CD4-positive, alpha-beta T cell treated with Interleukin-15 for 4 hours (primary cell): ENCODE measurements at regions not wholly inside any gene's neighbourhood (a gene's known extent, or its start where the extent isn't known, plus 50 kb on each side); places are given as distances from the start of the nearest gene placed in this dataset.
"Not testable (repeated sequence)": the region's sequence is repeated elsewhere in the genome, so short reads cannot be mapped to it uniquely, and the experiment has no call there.

Experiments
- DNase-seq: peaks from one replicate; pipeline ENCODE4 v3.0.0-alpha.2; 2020; ENCODE audit warnings: low spot score

GRCh38 chr3:72274493-72275330 lies 489.8 kb upstream of the PROK2 start:
- DNase-seq, result peak; percentile 18

- DNase-seq, result no peak
These were observed 488.7 kb upstream of the PROK2 start for GRCh38 chr3:72273615-72274014.

GRCh38 chr3:72272356-72272755 lies 487.4 kb upstream of the PROK2 start:
- no peak for DNase-seq

GRCh38 chr3:72271923-72272322 lies 487.0 kb upstream of the PROK2 start:
- no peak for DNase-seq

- no peak for DNase-seq
These were observed 486.3 kb upstream of the PROK2 start for GRCh38 chr3:72271216-72271615.

- no peak for DNase-seq
These were observed 485.8 kb upstream of the PROK2 start for GRCh38 chr3:72270730-72271129.

- DNase-seq, result peak; percentile 14
These were observed 485.2 kb upstream of the PROK2 start for GRCh38 chr3:72270072-72270681.

- DNase-seq, result no peak
These were observed 484.5 kb upstream of the PROK2 start for GRCh38 chr3:72269475-72269874.

- not testable (repeated sequence) for DNase-seq
These were observed 482.1 kb upstream of the PROK2 start for GRCh38 chr3:72266921-72267524.

GRCh38 chr3:72266016-72266370 lies 481.0 kb upstream of the PROK2 start:
- DNase-seq, result no peak

- no peak for DNase-seq
These were observed 480.5 kb upstream of the PROK2 start for GRCh38 chr3:72265256-72266015.

GRCh38 chr3:72263223-72263990 lies 478.5 kb upstream of the PROK2 start:
- no peak for DNase-seq

GRCh38 chr3:72262736-72263135 lies 477.8 kb upstream of the PROK2 start:
- no peak for DNase-seq

GRCh38 chr3:72261566-72262564 lies 476.9 kb upstream of the PROK2 start:
- DNase-seq, result no peak

GRCh38 chr3:72260588-72260910 lies 475.6 kb upstream of the PROK2 start:
- no peak for DNase-seq

GRCh38 chr3:72259755-72260587 lies 475.0 kb upstream of the PROK2 start:
- DNase-seq, result no peak

GRCh38 chr3:72258361-72259141 lies 473.6 kb upstream of the PROK2 start:
- DNase-seq, result no peak

- no peak for DNase-seq
These were observed 472.8 kb upstream of the PROK2 start for GRCh38 chr3:72257738-72258137.

GRCh38 chr3:72257203-72257602 lies 472.3 kb upstream of the PROK2 start:
- DNase-seq, result no peak
